ENCODE measurements at regions not wholly inside any gene's neighbourhood (a gene's known extent, or its start where the extent isn't known, plus 50 kb on each side); places are given as distances from the start of the nearest gene placed in this dataset.

DNA sequence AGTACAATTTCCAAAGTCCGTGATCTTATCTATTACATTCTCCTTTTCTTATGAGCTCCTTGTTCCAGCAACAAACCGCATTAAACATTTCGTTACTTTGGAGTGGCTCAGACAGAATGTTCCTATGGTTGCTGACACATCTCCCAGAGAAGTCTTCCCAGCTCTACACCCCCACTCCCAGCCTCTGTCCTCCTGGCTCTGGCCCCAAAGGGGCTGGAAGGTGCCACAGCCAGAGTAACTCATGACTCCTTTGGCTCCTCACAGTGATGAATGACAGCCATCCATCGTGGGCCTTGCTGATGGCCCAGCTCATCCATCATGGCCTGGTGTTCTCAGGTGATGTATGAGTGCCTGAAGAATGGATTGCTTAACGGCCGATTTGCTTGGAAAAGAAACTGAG is 203.0 kb downstream of the DHX35 start:
- TF ChIP-seq, protein P1, sequence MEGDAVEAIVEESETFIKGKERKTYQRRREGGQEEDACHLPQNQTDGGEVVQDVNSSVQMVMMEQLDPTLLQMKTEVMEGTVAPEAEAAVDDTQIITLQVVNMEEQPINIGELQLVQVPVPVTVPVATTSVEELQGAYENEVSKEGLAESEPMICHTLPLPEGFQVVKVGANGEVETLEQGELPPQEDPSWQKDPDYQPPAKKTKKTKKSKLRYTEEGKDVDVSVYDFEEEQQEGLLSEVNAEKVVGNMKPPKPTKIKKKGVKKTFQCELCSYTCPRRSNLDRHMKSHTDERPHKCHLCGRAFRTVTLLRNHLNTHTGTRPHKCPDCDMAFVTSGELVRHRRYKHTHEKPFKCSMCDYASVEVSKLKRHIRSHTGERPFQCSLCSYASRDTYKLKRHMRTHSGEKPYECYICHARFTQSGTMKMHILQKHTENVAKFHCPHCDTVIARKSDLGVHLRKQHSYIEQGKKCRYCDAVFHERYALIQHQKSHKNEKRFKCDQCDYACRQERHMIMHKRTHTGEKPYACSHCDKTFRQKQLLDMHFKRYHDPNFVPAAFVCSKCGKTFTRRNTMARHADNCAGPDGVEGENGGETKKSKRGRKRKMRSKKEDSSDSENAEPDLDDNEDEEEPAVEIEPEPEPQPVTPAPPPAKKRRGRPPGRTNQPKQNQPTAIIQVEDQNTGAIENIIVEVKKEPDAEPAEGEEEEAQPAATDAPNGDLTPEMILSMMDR (IDR thresholded peaks at IDR 0.05), result no peak
- no peak overlapping the region for H3K4me3 ChIP-seq
- no peak for DNase-seq
- no peaks in the 10 kb centered on the region for H3K36me3 ChIP-seq (ENCODE audit: low read depth)
- no peaks in the 10 kb centered on the region for H3K9me3 ChIP-seq
- H3K4me1 ChIP-seq (ENCODE audit: low read depth), result no peaks in the 10 kb centered on the region
- intact Hi-C loops (cut with DNase I, micrococcal nuclease), result no loop called here
- ATAC-seq, result no peak

DNA sequence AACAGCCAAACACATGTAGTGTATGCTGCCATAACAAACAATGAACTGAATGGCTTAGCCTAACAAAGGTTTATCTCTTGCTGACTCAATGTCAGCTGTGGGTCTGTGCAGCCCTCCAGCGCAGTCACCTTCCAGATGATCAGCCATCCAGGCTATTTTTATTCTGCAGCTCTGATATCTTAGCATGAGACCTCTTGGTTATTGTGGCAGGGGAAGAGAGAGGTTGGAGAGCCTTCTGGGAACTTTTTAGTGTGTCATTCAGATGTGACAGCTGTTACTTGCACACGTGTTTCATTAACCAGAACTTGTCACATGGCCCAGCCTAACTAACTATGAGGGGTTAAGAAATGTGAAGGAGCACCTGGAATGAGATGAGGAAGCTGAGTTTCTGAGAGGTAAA is 202.5 kb downstream of the DHX35 start:
- Histone ChIP-seq H3K36me3 (ENCODE audit: low read depth) (no peaks in the 10 kb centered on the region), H3K4me3 (no peak overlapping the region), H3K4me1 (ENCODE audit: low read depth) (no peaks in the 10 kb centered on the region), H3K9me3 (no peaks in the 10 kb centered on the region)
- ATAC-seq (no peak), DNase-seq (no peak)
- TF ChIP-seq, protein P1 (IDR thresholded peaks at IDR 0.05), result no peak
- intact Hi-C loops (cut with DNase I, micrococcal nuclease), result no loop called here

DNA sequence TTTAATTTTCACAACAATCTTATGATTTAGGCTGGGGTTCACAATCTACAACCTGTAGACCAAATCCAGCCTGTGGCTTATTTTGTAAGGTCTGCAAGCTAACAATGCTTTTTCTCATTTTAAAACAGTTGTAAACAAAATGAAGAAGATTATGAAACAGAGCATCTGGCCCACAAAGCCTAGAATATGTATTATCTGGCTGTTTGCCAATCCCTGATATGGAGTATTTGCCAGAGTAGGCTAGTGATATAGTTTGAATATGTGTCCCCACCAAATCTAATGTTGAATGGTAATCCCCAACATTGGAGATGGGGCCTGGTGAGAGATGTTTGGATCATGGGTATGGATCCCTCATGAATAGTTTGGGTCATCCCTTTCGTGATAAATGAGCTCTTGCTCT is 201.8 kb downstream of the DHX35 start:
- ATAC-seq, result no peak
- Histone ChIP-seq H3K4me1 (ENCODE audit: low read depth) (no peaks in the 10 kb centered on the region), H3K4me3 (no peak overlapping the region), H3K36me3 (ENCODE audit: low read depth) (no peaks in the 10 kb centered on the region), H3K9me3 (no peaks in the 10 kb centered on the region)
- intact Hi-C loops (cut with DNase I, micrococcal nuclease), result no loop called here
- no peak for DNase-seq
- TF ChIP-seq, protein P1 (IDR thresholded peaks at IDR 0.05), result no peak

- Histone ChIP-seq H3K4me1 (ENCODE audit: low read depth) (no peaks in the 10 kb centered on the region), H3K9me3 (no peaks in the 10 kb centered on the region), H3K36me3 (ENCODE audit: low read depth) (no peaks in the 10 kb centered on the region), H3K4me3 (no peak overlapping the region)
- intact Hi-C loops (cut with DNase I, micrococcal nuclease), result no loop called here
- TF ChIP-seq, protein P1 (IDR thresholded peaks at IDR 0.05), result no peak
- ATAC-seq (no peak), DNase-seq (no peak)
Measured at GRCh38 chr20:39161900-39162299, 199.8 kb downstream of the DHX35 start.

- no peaks in the 10 kb centered on the region for H3K4me1 ChIP-seq (ENCODE audit: low read depth)
- intact Hi-C loops (cut with DNase I, micrococcal nuclease), result no loop called here
- no peak for ATAC-seq
- TF ChIP-seq, protein P1 (IDR thresholded peaks at IDR 0.05), result no peak
- H3K4me3 ChIP-seq, result no peak overlapping the region
- H3K9me3 ChIP-seq, result no peaks in the 10 kb centered on the region
- no peaks in the 10 kb centered on the region for H3K36me3 ChIP-seq (ENCODE audit: low read depth)
- DNase-seq, result no peak
Measured at GRCh38 chr20:39155971-39156370, 193.8 kb downstream of the DHX35 start.

DNA sequence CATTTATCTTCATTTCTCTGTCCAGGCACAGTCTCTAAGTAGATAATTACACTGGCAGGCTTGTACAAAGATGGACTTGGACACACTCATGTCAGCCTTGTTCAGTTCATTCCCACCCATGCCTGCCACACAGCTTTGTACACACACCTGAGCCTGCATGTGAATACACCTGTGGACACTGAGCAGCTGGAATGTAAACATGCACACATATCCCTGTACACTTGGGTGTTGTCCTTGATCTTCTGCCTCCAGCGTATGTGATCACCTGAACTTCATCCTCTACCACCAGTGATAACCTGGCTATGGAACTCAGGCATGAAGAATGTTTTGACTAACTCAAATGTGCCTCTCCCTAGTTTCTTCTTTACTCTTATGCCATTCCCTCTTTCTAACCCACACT is 190.6 kb downstream of the DHX35 start:
- Histone ChIP-seq H3K36me3 (ENCODE audit: low read depth) (no peaks in the 10 kb centered on the region), H3K4me1 (ENCODE audit: low read depth) (no peaks in the 10 kb centered on the region), H3K4me3 (no peak overlapping the region), H3K9me3 (no peaks in the 10 kb centered on the region)
- DNase-seq, result no peak
- intact Hi-C loops (cut with DNase I, micrococcal nuclease), result no loop called here
- no peak for ATAC-seq
- TF ChIP-seq, protein P1 (IDR thresholded peaks at IDR 0.05), result no peak
